Fibroblast of lung (primary cell): ENCODE measurements at regions not wholly inside any gene's neighbourhood (a gene's known extent, or its start where the extent isn't known, plus 50 kb on each side); places are given as distances from the start of the nearest gene placed in this dataset.
"Not testable (repeated sequence)": the region's sequence is repeated elsewhere in the genome, so short reads cannot be mapped to it uniquely, and the experiment has no call there.

Source experiments
- DNase-seq, 2 donors: peaks; one replicate each; pipeline versions ENCODE4 v3.0.0 to v3.0.0-alpha.2; 2010; ENCODE audit warnings: low read depth in 2 of 2
- H2AFZ ChIP-seq: 2 replicates; pipeline ENCODE4 v1.5.1; 2012; ENCODE audit warnings: low read length, control low read depth, inconsistent platforms
- H3K27ac ChIP-seq: 2 replicates; pipeline ENCODE4 v1.5.1; 2011; ENCODE audit warnings: low read length, control low read depth; ENCODE audit not compliant: insufficient read depth
- H3K27me3 ChIP-seq: 2 replicates; pipeline ENCODE4 v1.5.1; 2011; ENCODE audit warnings: mild to moderate bottlenecking, low read length; ENCODE audit not compliant: control insufficient read depth, insufficient read depth
- H3K36me3 ChIP-seq: 2 replicates; pipeline ENCODE4 v1.5.1; 2011; ENCODE audit warnings: low read length; ENCODE audit not compliant: control insufficient read depth, insufficient read depth
- H3K4me1 ChIP-seq: 2 replicates; pipeline ENCODE4 v1.5.1; 2011; ENCODE audit warnings: low read length; ENCODE audit not compliant: control insufficient read depth, insufficient read depth; ENCODE audit errors: extremely low read depth
- H3K4me2 ChIP-seq: 2 replicates; pipeline ENCODE4 v1.5.1; 2011; ENCODE audit warnings: low read length, control low read depth; ENCODE audit not compliant: insufficient read depth; ENCODE audit errors: extremely low read depth
- H3K4me3 ChIP-seq, 4 experiments: fragments of 200-600 bp in 1 of 4; sonication (generic) in 1 of 4; replicated peaks in 1 of 4; 2 replicates each; pipeline ENCODE4 v1.5.1; 2011 to 2016; ENCODE audit warnings: low read length in 4 of 4, low read depth in 3 of 4, mild to moderate bottlenecking in 3 of 4, control low read depth in 2 of 4, inconsistent platforms in 1 of 4, mixed read lengths in 1 of 4; ENCODE audit not compliant: insufficient read depth in 1 of 4; ENCODE audit errors: control extremely low read depth in 1 of 4
- H3K79me2 ChIP-seq: 2 replicates; pipeline ENCODE4 v1.5.1; 2012; ENCODE audit warnings: mild to moderate bottlenecking, low read length, inconsistent platforms; ENCODE audit not compliant: control insufficient read depth, insufficient read depth
- H3K9ac ChIP-seq: 2 replicates; pipeline ENCODE4 v1.5.1; 2011; ENCODE audit warnings: mild to moderate bottlenecking, low read length, control low read depth; ENCODE audit not compliant: insufficient read depth
- H3K9me3 ChIP-seq: 2 replicates; pipeline ENCODE4 v1.5.1; 2012; ENCODE audit warnings: low read depth, low read length; ENCODE audit not compliant: control insufficient read depth, insufficient read depth
- H4K20me1 ChIP-seq: 2 replicates; pipeline ENCODE4 v1.5.1; 2011; ENCODE audit warnings: low read length; ENCODE audit not compliant: control insufficient read depth, insufficient read depth; ENCODE audit errors: extremely low read depth
- CTCF ChIP-seq, 2 donors: IDR thresholded peaks in 1 of 2; conservative IDR thresholded peaks in 1 of 2; 1 replicate in 1 of 2; 2 replicates in 1 of 2; pipeline ENCODE4 v1.5.1; 2011 to 2012; ENCODE audit warnings: low read length in 2 of 2, control low read depth in 1 of 2, inconsistent platforms in 1 of 2, low read depth in 1 of 2, mild to moderate bottlenecking in 1 of 2
- EZH2 ChIP-seq: IDR thresholded peaks from 2 replicates; pipeline ENCODE4 v1.5.1; 2012; ENCODE audit warnings: low read length, control low read depth, mild to moderate bottlenecking; ENCODE audit errors: missing control alignments

GRCh38 chr18:1308686-1309085 is 404.0 kb downstream of the ADCYAP1 start:
- H3K4me2 ChIP-seq: no peak overlapping the region
- H3K9me3 ChIP-seq: no peaks in the 10 kb centered on the region
- H3K79me2 ChIP-seq: no peaks in the 10 kb centered on the region
- H3K9ac ChIP-seq: no peak overlapping the region
- no peak overlapping the region for H3K27ac ChIP-seq
- H4K20me1 ChIP-seq: no peaks in the 10 kb centered on the region
- TF ChIP-seq EZH2 (no peak), CTCF (conservative IDR thresholded peaks at IDR 0.05 in 1 of 2, IDR thresholded peaks at IDR 0.05 in 1 of 2; ENCODE audit: low read depth in 1 of 2, low read length in 2 of 2) (no peak)
- H3K4me1 ChIP-seq: no peaks in the 10 kb centered on the region
- no peak for DNase-seq
- no peaks in the 10 kb centered on the region for H3K36me3 ChIP-seq
- no peaks in the 10 kb centered on the region for H3K27me3 ChIP-seq
- H2AFZ ChIP-seq: no peak overlapping the region
- H3K4me3 ChIP-seq: no peak overlapping the region

GRCh38 chr18:1311376-1311775 is 406.7 kb downstream of the ADCYAP1 start:
- Histone ChIP-seq H3K4me3 (no peak overlapping the region), H3K4me1 (no peaks in the 10 kb centered on the region), H3K9ac (no peak overlapping the region), H2AFZ (no peak overlapping the region), H3K36me3 (no peaks in the 10 kb centered on the region), H3K27me3 (no peaks in the 10 kb centered on the region), H3K4me2 (no peak overlapping the region), H4K20me1 (no peaks in the 10 kb centered on the region), H3K27ac (no peak overlapping the region), H3K9me3 (no peaks in the 10 kb centered on the region), H3K79me2 (no peaks in the 10 kb centered on the region)
- DNase-seq: no peak
- no peak for TF ChIP-seq EZH2
- no peak for TF ChIP-seq CTCF (conservative IDR thresholded peaks at IDR 0.05 in 1 of 2, IDR thresholded peaks at IDR 0.05 in 1 of 2; ENCODE audit: low read depth in 1 of 2, low read length in 2 of 2)

- not testable (repeated sequence) for H4K20me1 ChIP-seq, H3K79me2 ChIP-seq, H2AFZ ChIP-seq, H3K36me3 ChIP-seq, DNase-seq, H3K4me1 ChIP-seq, H3K9ac ChIP-seq, H3K27me3 ChIP-seq, H3K4me3 ChIP-seq, H3K27ac ChIP-seq, H3K4me2 ChIP-seq, H3K9me3 ChIP-seq
Observed at GRCh38 chr18:1335345-1335744, 430.7 kb downstream of the ADCYAP1 start.
